HL-60 (cell line): ENCODE measurements at regions not wholly inside any gene's neighbourhood (a gene's known extent, or its start where the extent isn't known, plus 50 kb on each side); places are given as distances from the start of the nearest gene placed in this dataset.

Source experiments
- CTCF ChIP-seq: IDR thresholded peaks from one replicate; pipeline ENCODE4 v1.5.1; 2011; ENCODE audit warnings: low read length, control low read depth, inconsistent platforms; ENCODE audit not compliant: insufficient read depth
- GABPA ChIP-seq: IDR thresholded peaks from 2 replicates; pipeline ENCODE4 v1.6.1; 2012; ENCODE audit warnings: low read depth
- POLR2AphosphoS5 ChIP-seq: IDR thresholded peaks from 2 replicates; pipeline ENCODE4 v1.6.1; 2012; ENCODE audit warnings: low read depth
- REST ChIP-seq: IDR thresholded peaks from 2 replicates; pipeline ENCODE4 v1.6.1; 2012; ENCODE audit warnings: low read depth; ENCODE audit not compliant: insufficient replicate concordance

- no peak for TF ChIP-seq GABPA
- TF ChIP-seq CTCF = no peak
- no peak for TF ChIP-seq POLR2AphosphoS5
- no peak for TF ChIP-seq REST
Measured at GRCh38 chr2:103529798-103530502, 768.1 kb downstream of the TMEM182 start.
